Medulla oblongata (tissue), 1 donor: ENCODE measurements at regions not wholly inside any gene's neighbourhood (a gene's known extent, or its start where the extent isn't known, plus 50 kb on each side); places are given as distances from the start of the nearest gene placed in this dataset.

Experiments used
- DNase-seq: peaks from one replicate; pipeline ENCODE4 v3.0.0-alpha.2; 2015; ENCODE audit errors: extremely low spot score

GRCh38 chr5:117082977-117083376 lies 508.4 kb upstream of the SEMA6A start:
- DNase-seq, result no peak

DNA sequence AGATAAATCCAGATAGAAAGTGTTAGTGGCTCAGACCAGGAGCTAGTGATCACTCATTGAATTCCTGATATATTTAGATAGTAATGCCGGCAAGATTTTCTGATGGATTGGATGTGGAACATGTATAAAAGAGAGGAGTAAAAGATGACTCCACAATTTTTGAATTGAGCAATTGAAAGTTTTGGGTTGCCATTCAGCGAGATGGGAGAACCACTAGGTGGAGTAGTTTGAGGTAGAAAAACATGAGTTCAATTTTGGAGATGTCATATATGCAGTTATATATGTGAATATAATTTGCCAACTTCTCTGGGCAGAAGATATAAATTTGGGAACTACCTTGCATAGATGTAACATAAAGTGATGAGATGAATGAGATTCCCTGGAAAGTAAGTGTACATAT lies 502.5 kb upstream of the SEMA6A start:
- no peak for DNase-seq

DNA sequence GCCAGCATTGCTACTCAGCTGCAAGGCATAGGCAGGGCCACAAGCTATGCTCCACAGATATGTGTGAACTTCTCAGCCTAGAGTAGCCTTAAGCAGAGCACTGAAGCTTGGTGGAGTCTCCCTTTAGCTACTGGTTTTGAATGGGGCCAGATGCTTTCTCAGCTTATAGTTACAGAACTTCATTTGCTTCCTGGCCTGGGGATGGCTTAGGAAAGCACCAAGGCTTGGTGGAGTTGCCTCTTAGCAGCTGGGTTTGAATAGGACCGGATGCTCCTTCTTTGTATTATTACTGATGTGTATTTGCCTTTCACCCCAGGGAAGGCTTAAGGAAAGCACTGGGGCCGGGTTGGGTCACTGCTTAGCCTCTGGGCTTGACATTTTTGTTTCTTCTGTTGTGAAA lies 497.8 kb upstream of the SEMA6A start:
- DNase-seq, result no peak

DNA sequence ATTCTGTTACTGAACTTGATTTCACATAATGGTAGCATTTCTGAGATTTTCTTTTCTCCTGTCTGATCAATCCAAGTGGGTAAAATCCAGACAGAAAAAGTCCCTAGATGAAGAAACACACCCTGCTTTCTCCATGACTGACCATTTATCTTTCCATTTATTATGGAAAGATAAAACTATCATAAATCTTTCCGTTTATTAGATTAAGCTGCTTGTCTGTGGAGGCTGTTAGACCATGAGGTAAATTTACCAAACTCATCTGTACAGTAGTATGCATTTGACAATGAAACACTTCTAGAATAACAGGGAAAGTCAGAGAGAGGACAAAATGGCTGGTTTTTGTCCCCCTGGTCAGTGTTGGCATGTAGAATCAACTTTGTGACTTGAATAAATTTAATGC lies 491.2 kb upstream of the SEMA6A start:
- no peak for DNase-seq

DNA sequence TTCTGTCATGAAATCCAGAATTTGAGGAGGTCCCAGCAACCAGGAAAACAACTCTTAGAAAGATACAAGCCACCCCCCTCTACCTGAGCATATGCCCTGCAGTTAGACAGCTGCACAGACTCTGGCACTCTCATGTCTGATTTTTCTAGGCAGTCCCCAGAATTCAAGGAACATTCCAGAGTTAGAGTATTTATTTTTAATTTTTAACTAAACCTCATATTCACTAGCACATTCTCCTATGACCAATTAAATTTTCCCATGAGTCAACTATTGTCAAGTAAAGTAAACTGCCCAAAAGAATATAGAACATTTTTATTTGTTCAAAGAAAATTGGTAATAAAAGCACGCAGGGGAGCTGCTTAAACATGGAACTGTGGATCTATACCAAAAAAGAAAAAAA lies 490.5 kb upstream of the SEMA6A start:
- DNase-seq, result no peak

GRCh38 chr5:117060099-117060498 lies 485.5 kb upstream of the SEMA6A start:
- DNase-seq, result no peak

DNA sequence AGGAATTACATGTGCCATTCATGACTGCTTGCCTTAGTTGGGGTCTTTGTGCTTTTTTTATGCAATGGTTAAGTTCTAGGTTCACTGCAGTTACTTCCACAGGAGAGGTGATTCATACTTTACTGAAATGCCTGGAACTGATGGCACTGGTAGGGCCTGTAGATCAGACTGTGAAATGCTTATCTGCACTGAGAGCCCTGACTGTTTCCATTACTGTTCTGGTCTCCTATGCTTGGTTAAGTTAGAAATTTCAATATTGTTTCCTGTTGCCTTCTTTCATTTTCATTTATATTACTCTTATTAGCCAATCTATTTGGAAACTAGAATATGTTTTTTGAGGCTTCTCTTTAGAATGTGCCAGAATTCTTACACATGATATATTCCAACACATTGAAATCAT lies 484.1 kb upstream of the SEMA6A start:
- DNase-seq, result no peak

DNA sequence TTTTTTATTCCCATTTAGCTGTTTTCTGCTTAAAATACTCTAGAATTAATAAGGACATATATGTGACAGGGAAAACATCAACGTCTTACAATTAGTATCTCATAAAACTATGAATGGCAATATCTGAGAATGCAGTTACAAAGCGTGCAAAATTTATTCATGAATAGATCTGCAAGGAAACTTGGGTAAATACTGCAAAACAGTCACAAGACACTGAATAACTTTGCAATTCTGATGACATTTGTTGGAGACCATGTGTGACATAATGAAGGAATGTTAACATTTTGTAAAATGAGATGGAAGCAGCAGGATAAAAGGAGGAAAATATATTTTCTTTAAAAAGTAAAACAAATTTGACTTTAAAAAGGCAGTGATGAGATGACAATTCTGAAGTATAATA lies 480.9 kb upstream of the SEMA6A start:
- no peak for DNase-seq

- no peak for DNase-seq
Measured at GRCh38 chr5:117054911-117055310, 480.3 kb upstream of the SEMA6A start.

GRCh38 chr5:117054141-117054540 lies 479.5 kb upstream of the SEMA6A start:
- no peak for DNase-seq

DNA sequence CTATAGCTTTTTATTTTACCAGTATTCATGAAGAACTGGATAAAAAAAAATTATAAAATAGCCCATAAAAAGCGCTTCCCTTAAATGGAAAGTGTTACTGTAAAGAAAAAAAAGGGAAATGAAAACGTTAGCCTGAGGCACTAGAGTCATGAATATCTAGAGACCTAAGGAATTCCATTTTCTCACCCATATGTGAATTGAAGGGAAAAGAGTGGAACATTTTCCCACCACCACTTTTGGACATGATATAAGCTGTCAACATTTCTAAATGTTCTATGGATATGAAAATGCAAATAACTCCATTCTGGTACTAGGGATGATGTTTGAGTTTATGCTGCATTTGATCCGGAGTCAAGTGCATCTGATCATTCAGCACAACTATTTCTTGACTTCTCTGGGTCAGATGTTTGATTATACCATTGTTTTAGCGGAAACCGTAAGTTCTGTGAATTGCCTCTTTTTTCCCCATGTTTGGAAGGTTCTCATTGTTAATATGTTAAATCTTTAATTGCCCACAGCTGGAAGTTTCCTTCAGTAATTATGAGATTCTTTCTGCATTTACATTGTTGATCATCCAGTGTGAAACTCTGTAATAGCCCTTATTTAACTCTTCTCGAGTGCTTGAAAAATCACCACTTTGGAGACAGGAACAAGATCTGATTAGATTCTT lies 467.4 kb upstream of the SEMA6A start:
- no peak for DNase-seq

DNA sequence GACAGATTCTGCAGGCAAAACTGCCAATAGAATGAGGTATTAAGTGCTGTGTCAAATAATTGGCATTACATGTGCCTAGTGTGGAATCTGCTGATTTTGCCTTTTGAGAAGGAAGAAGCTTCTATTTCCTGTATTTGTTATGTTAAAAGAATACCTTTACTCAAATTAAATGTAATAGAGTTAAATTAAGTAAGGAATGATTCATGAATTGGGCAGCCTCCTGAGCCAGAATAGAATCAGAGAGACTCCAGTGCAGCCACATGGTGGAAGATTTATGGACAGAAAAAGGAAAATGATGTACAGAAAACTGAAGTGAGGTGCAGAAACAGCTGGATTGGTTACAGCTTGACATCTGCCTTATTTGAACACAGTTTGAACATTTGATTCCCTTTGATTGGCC lies 464.4 kb upstream of the SEMA6A start:
- DNase-seq, result no peak

GRCh38 chr5:117027384-117027783 lies 452.8 kb upstream of the SEMA6A start:
- DNase-seq, result no peak

DNA sequence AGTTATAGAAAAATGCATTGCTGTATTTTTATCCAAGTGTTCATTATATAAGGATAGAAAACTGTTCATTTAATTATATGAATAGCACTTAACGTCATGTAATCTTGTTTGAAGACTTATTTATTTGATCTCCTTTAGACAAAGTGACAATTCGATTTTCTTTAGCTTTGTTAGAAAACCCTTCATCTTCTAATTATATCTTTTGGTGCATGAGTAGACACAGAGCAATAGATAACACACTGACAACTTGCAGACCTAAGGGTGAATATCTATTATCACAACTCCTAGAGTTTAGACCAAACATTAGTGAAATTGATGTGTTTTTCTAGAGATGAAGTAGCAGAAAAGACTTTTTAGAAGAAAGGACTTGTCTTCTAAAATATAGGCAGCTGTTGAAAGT lies 446.4 kb upstream of the SEMA6A start:
- DNase-seq, result no peak

DNA sequence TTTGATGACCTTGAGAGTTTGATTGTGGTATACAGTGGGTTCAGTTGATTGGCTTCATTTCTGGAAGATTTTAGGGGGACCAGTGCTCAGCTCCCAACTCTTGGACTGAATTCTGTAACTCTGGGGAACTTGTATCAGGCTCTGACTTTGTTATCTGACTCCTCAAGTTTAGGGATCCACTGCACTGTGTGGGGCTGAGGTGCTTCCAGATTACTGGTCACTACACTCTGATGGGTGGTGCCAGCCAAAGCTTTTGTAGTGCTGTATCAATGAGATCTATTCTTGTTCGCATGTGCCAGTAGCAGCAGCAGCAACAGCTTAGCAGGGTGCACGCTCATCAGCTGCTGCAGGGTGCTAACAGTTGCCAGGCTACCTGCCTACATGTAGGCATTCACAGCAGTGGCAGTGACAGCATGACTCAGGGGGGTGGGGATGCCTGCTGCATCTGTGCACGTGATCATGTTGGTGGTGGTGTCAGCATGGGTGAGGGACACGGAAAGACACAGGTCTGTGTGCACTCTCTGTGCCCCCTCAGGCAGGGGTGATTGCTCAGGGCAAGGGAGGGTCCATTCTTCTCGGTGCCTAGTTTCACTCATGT lies 438.8 kb upstream of the SEMA6A start:
- no peak for DNase-seq

DNA sequence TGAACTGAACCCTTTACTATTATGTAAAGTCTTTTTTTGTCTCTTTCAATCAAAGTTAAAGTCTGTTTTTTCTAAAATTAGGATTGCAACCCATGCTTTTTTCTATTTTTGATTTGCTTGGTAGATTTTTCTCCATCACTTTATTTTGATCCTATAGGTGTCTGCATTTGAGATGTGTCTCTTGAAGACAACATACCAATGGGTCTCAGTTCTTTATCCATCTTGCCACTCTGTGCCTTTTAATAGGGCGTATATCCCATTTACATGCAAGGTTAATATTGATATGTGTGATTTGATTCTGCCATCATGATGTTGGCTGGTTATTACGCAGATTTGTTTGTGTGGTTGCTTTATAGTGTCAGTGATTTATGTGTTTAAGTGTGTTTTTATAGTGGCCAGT lies 436.0 kb upstream of the SEMA6A start:
- no peak for DNase-seq

- DNase-seq, result no peak
Measured at GRCh38 chr5:116998024-116998423, 423.4 kb upstream of the SEMA6A start.

DNA sequence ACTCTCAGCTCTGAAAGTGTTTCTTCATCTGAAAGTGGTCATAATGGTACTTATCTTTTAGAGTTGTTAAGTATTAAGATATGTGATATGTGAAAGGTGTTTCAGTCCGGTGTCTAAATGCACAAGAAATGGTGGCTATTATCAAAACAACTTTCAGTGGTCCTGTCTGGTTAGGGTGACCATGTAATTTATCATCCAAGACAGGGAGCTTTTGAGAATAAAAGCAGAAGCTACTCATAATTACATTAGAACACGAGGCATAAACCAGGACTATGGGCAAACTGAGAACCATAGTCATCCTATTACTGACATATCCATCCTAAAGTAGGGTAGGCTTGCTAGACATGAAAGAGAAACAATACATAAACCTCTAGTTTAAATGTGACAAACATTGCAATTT lies 418.1 kb upstream of the SEMA6A start:
- DNase-seq, result no peak

GRCh38 chr5:116989995-116990394 lies 415.4 kb upstream of the SEMA6A start:
- DNase-seq, result peak; percentile 66

DNA sequence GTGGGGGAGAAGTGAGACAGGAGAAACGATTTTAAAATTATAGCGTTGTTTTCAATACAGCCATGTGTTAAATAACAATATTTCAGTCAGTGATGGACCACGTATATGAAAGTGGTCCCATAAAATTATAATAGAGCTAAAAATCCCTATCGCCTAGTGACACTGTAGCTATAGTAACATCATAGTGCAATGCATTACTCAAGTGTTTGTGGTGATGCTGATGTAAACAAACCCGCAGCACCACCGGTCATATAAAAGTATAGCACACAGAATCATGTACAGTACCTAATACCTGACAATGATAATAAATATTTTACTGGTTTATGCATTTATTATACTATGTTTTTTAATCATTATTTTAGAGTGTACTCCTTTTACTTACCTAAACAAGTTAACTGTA lies 407.4 kb upstream of the SEMA6A start:
- no peak for DNase-seq

GRCh38 chr5:116980581-116980980 lies 406.0 kb upstream of the SEMA6A start:
- no peak for DNase-seq

DNA sequence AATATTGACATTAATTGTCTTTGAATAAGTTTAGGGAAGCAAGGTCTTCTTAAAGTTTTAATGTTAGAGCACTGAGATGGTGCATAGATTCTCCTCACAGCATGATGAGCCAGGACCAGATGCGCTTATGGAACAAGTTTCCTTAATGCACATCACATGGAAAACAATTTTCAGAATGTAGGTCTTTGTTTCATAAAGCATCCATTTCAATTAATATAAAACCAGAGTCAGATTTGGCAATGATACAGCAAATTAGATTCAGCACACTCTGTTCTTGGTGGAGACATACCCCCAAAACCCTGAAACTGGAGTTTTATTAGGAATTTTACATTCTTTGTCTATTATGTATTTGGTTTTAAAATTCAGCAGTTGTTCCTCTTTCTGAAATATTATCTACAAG lies 402.1 kb upstream of the SEMA6A start:
- DNase-seq, result no peak

DNA sequence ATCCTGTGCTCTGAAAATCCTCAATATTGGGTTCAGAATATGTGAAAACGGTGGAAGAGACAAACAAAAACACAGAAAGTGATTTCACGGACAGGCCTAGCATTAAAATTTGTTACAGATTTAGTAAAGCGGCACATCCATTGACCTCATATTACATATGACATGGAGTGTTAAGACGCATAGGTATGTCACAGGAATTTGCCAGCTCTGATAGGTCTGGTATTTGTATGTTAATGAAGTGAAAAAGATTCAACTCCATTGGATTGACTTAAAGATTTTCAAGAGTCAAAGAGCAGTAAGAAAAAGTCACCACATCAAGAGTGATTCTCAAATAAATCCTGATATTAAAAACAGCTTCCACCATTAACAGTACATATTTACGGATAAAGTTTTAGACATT lies 396.5 kb upstream of the SEMA6A start:
- DNase-seq, result no peak

GRCh38 chr5:116970318-116970717 lies 395.7 kb upstream of the SEMA6A start:
- DNase-seq, result no peak
